ENCODE measurements at regions not wholly inside any gene's neighbourhood (a gene's known extent, or its start where the extent isn't known, plus 50 kb on each side); places are given as distances from the start of the nearest gene placed in this dataset.
"Not testable (repeated sequence)": the region's sequence is repeated elsewhere in the genome, so short reads cannot be mapped to it uniquely, and the experiment has no call there.

- TF ChIP-seq, protein P1, sequence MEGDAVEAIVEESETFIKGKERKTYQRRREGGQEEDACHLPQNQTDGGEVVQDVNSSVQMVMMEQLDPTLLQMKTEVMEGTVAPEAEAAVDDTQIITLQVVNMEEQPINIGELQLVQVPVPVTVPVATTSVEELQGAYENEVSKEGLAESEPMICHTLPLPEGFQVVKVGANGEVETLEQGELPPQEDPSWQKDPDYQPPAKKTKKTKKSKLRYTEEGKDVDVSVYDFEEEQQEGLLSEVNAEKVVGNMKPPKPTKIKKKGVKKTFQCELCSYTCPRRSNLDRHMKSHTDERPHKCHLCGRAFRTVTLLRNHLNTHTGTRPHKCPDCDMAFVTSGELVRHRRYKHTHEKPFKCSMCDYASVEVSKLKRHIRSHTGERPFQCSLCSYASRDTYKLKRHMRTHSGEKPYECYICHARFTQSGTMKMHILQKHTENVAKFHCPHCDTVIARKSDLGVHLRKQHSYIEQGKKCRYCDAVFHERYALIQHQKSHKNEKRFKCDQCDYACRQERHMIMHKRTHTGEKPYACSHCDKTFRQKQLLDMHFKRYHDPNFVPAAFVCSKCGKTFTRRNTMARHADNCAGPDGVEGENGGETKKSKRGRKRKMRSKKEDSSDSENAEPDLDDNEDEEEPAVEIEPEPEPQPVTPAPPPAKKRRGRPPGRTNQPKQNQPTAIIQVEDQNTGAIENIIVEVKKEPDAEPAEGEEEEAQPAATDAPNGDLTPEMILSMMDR (IDR thresholded peaks at IDR 0.05; ENCODE audit: low read length, missing control alignments) = no peak
- DNase-seq (ENCODE audit: low read depth) = no peak
- H3K4me3 ChIP-seq (replicated peaks; ENCODE audit: low read depth, low read length) = no peak overlapping the region
These were observed 260.6 kb downstream of the TPBG start for GRCh38 chr6:82624251-82624650.

GRCh38 chr6:82626946-82627345 lies 263.3 kb downstream of the TPBG start:
- not testable (repeated sequence) for DNase-seq (ENCODE audit: low read depth); H3K4me3 ChIP-seq (replicated peaks; ENCODE audit: low read depth, low read length)

GRCh38 chr6:82629921-82630320 lies 266.3 kb downstream of the TPBG start:
- DNase-seq (ENCODE audit: low read depth) = no peak
- TF ChIP-seq, protein P1 (IDR thresholded peaks at IDR 0.05; ENCODE audit: low read length, missing control alignments) = no peak
- H3K4me3 ChIP-seq (replicated peaks; ENCODE audit: low read depth, low read length) = no peak overlapping the region

GRCh38 chr6:82641677-82642076 lies 278.1 kb downstream of the TPBG start:
- no peak for DNase-seq (ENCODE audit: low read depth)
- no peak overlapping the region for H3K4me3 ChIP-seq (replicated peaks; ENCODE audit: low read depth, low read length)
- TF ChIP-seq, protein P1 (IDR thresholded peaks at IDR 0.05; ENCODE audit: low read length, missing control alignments) = no peak

DNA sequence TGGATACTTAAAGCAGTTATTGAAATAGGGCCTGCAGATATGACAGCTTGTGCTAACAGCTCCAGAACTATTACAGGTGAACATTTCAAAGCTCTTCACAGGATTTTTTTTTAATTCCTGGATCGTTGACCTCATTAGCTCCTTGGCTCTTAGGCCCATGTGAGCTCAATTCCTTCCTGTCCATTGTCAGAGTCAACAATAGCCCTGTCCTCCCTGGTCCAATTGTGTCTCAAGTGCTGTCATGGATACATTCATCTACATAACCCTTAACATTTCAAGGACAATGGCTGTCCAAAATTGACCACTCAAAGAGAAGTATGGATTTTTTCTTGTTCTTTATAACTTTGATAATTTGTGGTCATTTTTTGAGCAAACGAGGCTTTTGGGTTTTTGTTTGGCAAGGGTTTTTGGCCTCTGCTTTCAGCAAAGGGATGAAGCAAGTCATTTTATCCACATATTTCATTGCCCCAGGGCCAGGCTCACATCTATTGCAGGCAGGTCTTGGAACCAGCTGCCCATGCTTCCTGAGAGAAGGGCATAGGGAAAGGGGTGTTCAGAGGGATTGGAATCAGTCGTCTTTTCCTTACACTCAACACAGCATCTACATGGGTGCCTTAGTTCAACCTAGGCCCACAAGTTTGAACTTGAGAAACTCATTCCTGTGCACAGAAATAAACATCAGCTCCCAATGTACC lies 282.1 kb downstream of the TPBG start:
- no peak overlapping the region for H3K4me3 ChIP-seq (replicated peaks; ENCODE audit: low read depth, low read length)
- TF ChIP-seq, protein P1 (IDR thresholded peaks at IDR 0.05; ENCODE audit: low read length, missing control alignments) = no peak

DNA sequence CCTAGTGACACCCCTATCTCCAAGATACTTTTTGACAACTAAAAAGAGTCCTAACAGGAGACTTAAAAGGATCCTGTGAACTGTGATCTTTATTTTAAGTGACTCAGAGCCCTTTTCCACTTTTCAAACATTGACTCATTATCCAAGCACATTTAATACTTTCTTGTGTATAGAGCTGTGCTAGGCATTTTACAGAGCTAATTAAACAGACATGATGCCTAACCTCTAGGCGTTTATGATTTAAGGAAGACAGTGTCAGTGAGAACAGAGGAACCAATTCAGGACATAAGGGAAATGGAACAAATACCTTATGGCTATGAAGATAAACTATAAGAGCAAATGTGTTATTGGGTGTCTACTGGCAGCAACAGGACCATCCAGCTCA lies 282.6 kb downstream of the TPBG start:
- no peak overlapping the region for H3K4me3 ChIP-seq (replicated peaks; ENCODE audit: low read depth, low read length)
- TF ChIP-seq, protein P1 (IDR thresholded peaks at IDR 0.05; ENCODE audit: low read length, missing control alignments) = no peak
- no peak for DNase-seq (ENCODE audit: low read depth)

More for the DNA sequence above, 282.1 kb downstream of the TPBG start:
- DNase-seq (ENCODE audit: low read depth) = no peak

GRCh38 chr6:82651845-82652335 lies 288.3 kb downstream of the TPBG start:
- H3K4me3 ChIP-seq (replicated peaks; ENCODE audit: low read depth, low read length) = no peak overlapping the region
- DNase-seq (ENCODE audit: low read depth) = no peak
- TF ChIP-seq, protein P1 (IDR thresholded peaks at IDR 0.05; ENCODE audit: low read length, missing control alignments) = no peak
